ELR (cell line): ENCODE measurements at regions not wholly inside any gene's neighbourhood (a gene's known extent, or its start where the extent isn't known, plus 50 kb on each side); places are given as distances from the start of the nearest gene placed in this dataset.

Experiments used
- DNase-seq: peaks from one replicate; pipeline ENCODE4 v3.0.0-alpha.2; 2015; ENCODE audit warnings: low read depth

DNA sequence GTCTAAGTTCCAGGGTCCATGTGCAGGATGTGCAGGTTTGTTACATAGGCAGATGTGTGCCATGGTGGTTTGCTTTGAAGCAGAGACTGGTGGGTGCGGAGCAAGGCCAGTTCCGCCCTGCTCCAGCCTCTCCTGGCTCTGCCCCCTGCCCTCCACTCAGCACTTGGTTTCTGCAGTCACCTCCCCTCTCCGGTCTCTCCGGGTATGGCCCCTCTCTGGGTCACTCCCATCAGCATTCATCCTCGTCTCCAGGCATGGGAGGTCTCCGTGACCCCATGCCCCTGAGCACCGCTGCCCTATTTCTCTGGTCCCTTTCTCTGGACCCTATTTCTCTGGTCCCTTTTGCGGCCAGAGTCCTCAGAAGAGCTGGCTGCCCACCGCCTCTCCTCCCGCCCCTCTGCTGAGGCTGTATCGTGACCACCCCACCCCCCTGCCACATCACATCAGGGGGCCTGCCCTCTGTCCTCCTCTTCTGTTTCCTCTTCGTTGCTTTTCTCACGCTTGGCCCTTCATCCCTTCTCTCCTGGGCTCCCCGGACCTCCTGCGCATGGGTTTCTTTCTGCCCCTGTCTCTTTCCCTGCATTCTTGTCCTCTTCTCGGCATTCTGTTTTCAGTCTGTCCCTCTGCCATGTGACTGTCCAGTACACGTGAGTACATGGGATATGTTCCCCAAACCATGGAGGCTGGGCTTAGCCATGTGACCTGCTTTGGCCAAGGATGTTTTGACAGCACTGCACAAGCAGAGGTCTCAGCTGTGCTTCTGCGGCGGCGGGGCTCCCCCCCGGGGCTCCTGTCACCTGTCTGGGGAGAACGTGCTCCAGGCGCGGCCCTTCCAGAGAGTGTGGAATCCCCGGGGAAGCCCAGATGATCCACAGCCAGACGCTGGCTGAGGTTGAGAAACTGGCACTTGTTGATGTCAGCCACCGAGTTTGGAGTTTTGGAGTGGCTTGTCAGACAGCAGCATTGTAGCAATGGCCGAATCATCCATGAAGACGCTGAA, 54.4 kb upstream of the C1orf174 start:
- no peak for DNase-seq

GRCh38 chr1:3955196-3955772, 55.2 kb upstream of the C1orf174 start:
- DNase-seq = no peak

DNA sequence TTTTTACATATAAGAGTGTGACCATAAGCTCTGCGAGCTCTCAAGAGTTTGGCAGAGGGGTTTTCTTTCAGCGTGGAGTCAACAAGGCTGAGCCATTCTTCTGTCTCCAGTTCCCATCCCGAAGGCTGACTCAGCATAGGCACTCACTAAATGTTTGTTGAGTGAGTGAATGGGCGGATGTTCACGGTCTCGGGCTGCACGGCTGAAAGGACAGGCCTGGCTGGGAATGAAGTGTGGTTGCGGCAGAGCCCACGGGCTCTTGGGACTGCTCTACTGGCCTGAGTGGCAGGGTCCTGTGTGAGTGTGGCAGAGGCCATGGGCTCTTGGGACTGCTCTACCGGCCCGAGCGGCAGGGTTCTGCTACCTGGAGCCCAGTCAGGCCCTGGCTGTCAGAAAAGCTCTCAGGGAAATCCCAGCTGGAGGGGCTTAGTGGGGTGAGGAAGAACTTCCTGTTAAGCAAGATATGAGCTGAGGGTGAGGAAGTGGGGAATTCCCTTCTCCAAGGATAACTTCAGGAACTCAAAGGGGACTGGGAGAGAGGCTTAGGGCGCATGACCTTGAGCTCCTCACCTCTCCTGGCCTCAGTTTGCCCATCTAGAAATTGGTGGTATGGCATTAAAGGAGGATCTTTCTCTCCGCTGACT, 56.6 kb upstream of the C1orf174 start:
- DNase-seq = no peak

DNA sequence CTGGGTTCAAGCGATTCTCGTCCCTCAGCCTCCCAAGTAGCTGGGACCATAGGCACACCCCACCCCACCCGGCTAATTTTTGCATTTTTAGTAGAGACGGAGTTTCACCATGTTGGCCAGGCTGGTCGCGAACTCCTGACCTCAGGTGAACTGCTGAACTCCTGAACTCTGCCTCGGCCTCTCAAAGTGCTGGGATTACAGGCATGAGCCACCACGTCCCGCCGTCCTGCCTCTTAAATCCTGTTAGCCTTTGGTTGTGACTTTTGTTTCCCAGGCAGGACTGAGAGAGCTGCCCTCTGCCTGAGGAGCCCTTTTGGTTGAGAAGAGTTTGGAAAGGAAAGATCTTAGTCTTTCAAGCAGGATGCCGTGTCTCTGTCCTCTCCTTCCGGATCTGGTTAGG, 59.3 kb upstream of the C1orf174 start:
- DNase-seq = no peak

DNA sequence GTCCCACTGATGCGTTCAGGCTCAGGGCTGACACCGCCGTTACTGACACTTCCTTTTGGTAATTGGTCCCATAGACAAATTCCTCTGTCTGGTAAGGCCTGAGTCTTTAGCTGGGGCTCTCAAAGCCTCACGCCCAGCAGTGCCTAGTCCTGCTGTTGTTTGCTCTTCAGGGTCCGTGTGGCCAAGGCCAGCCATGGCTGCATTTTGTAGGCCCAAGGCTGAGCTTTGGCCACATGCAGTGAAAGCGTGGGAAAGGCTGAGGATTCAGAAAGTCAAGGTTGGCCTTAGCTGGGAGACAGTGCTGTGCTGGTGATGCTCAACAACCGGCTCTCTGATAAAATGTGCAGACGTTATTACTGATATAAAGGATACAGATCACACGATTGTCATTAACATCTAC, 63.5 kb upstream of the C1orf174 start:
- no peak for DNase-seq

DNA sequence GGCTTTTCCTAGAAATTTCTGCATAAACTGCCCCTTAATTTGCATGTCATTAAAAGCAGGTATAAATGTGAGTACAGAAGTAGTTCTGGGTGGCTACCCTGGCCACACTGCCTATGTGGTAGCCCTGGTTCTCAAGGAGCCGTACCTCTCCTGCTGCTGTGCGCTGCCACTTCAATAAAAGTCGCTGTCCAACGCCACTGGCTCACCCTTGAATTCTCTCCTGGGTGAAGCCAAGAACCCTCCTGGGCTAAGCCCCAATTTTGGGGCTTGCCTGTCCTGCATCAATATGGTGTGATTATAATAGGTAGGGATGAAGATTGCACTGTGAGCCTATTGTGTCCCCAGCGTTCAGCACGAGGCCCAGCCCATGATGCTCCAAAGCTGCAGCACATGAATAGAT, 65.6 kb upstream of the C1orf174 start:
- DNase-seq = no peak

DNA sequence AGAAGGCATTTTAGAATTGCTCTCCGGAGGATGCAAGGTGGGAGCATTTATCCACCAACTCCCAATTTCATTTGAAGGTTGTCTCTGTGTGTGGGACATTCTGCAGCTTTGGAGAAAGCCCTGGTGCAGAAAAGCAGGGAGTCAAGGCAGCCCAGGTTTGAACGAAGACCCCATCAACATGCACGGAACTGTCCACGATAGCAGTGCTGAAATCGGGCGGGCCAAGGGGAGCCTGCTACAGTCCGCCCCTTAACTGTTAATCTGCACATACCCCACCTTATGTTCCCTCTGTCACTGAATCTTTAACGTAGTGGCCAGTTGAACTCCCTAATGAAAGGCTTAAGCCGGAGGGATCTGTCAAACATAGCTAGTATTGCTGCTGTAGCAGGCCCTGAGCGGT, 68.8 kb upstream of the C1orf174 start:
- DNase-seq = no peak

DNA sequence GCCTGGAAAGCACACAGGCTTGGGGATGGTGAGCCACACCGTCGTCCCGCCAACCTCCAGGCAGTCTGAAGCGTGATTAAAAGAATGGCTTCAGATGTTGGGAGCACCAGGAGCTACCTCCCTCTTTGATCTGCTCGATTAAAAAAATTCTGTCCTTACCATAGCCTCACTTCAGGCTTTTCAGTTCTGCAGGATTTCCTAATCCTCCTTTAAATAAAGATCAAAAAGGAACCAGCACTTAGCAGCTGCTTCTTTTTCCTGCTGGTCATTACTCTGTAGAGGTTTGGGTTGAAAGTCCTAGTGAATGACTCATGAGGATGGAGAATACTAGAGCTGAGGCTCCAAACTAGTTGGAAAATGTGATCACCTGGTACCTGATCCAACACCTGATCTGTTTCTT, 71.9 kb upstream of the C1orf174 start:
- no peak for DNase-seq

- no peak for DNase-seq
These were observed 76.0 kb upstream of the C1orf174 start for GRCh38 chr1:3975903-3976630.

- no peak for DNase-seq
These were observed 76.7 kb upstream of the C1orf174 start for GRCh38 chr1:3976821-3977220.

DNA sequence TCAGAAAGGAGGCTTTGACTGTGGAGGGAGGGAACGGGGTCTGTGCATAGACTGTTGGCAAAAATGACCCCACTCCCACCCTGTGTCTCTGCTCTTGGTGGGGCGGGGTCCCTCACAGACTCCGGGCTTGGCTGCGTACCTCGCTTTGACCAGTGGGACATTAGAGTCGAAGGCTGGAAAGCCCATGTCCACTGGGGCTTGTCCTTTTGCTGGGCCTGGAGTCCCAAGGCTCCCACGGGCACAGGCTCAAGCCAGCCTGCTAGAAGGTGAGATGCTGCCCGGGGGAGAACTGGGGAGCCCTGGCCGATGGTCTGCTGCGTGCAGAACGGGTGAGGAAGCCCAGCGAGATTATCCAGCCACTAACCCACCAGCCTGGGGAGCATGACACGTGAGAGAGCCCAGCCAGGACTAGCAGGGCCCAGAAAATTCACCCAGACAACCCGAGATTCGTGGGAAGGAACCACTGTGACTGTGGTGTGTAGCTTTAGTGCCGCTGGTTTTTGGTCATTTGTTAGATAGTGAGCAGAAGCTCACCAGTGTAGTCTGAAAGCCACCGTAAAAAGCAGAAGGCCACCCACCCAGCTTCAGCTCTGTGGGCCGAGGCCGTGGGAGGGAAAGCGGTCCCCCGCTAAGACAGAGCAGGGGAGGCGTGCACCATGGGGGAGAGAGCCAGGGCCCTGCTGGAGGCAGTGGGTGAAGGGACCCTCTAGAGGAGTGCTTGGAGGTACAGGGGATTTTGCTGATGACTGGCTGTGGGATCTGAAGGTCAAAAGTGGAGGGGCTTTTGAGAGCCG, 78.3 kb upstream of the C1orf174 start:
- no peak for DNase-seq

DNA sequence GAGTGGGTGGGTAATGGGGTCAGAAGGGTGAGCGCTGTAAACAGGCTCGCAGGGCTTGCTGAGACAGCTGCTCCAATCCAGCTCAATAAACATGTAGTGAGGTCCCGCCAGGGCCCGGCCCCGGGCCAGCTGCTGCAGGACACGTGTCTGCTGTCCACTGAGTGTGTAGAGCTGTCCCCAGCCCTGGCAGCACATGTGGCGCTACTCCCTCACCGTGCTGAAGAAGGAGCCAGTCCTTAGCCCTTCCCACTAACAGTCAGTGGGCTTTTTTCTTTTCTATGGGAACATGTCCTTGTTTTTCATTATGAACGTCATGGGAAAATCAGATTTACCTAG, 78.9 kb upstream of the C1orf174 start:
- DNase-seq = no peak

GRCh38 chr1:3981261-3981660, 81.2 kb upstream of the C1orf174 start:
- DNase-seq = no peak

- no peak for DNase-seq
These were observed 81.9 kb upstream of the C1orf174 start for GRCh38 chr1:3981746-3982505.

DNA sequence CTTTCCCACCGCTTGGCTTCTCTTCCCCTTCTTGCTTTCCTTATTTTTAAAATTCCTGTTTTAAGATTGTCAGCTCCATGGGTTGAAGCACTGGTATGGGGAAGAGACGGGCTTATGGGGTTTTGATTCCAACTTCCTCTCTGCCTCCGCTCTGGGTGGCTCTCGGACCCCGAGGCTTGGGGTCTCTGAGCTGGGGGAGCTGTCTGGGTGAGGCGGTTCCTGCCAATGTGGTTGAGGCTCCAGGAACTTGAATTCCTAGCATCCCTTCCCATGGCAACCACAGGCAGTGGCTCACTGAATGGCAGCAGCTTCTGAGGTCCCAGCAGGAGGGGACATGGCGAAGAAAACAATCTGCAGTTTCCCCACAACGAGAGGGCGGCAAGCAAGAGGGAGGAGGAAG, 83.1 kb upstream of the C1orf174 start:
- no peak for DNase-seq

- no peak for DNase-seq
These were observed 84.5 kb upstream of the C1orf174 start for GRCh38 chr1:3984586-3984985.

- DNase-seq = no peak
These were observed 86.7 kb upstream of the C1orf174 start for GRCh38 chr1:3986686-3987218.

DNA sequence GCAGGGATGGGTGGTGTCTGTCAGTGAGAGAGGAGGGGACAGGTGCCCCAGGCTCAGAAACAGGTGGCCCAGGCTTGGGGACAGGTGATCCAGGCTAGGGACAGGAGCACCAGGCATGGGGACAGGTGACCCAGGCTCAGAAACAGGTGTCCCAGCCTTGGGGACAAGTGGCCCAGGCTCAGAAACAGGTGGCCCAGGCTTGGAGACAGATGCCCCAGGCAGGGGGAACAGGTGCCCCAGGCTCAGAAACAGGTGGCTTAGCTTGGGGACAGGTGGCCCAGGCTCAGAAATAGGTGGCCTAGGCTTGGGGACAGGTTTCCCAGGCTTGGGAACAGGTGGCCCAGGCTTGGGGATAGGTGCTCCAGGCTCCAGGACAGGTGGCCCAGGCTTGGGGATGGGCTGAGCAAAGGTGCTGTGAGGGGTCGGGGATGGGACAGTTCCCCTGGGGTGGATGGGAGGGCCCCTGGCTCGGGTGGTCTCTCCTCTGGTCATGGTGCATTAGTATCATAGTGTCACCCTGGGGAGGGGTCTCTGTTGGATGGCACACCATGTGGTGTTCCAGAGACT, 87.7 kb upstream of the C1orf174 start:
- no peak for DNase-seq

GRCh38 chr1:3988431-3988830, 88.4 kb upstream of the C1orf174 start:
- DNase-seq = no peak

DNA sequence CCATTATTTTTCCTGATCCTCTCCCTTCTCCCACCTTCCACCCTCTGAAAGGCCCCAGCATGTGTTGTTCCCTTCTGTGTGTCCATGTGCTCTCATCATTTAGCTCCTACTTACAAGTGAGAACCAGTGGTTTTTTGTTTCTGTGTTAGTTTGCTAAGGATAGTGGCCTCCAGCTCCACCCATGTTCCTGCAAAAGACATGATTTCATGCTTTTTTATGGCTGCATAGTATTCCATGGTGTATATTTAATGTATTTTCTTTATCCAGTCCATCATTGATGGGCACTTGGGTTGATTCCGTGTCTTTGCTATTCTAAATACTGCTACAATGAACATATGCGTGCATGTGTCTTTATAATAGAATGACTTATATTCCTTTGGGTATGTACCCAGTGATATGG, 89.4 kb upstream of the C1orf174 start:
- no peak for DNase-seq
